Upper lobe of left lung (tissue), 6 donors: ENCODE measurements at regions not wholly inside any gene's neighbourhood (a gene's known extent, or its start where the extent isn't known, plus 50 kb on each side); places are given as distances from the start of the nearest gene placed in this dataset.
A peak's percentile ranks its signal among the peaks of the same experiment; 100 is the strongest.

Experiments used
- ATAC-seq, 2 donors: fragments of 200-7000 bp; cut with Tn5 transposase; one replicate each; pipeline ENCODE4 v1.9.1; 2022; ENCODE audit warnings: mild to moderate bottlenecking in 2 of 2, moderate library complexity in 2 of 2; ENCODE audit not compliant: low FRiP score in 2 of 2
- DNase-seq, 2 donors: peaks; one replicate each; pipeline ENCODE4 v3.0.0-alpha.2; 2019 to 2020
- H3K27ac ChIP-seq, 4 donors: fragments of 200-600 bp; sonication (generic); one replicate each; pipeline ENCODE4 v1.5.1; 2016 to 2019
- H3K27me3 ChIP-seq, 4 donors: fragments of 200-600 bp; sonication (generic); one replicate each; pipeline ENCODE4 v1.5.1; 2017 to 2019
- H3K36me3 ChIP-seq, 4 donors: fragments of 200-600 bp; sonication (generic); one replicate each; pipeline ENCODE4 v1.5.1; 2016 to 2019
- H3K4me1 ChIP-seq, 4 donors: fragments of 200-600 bp; sonication (generic); one replicate each; pipeline ENCODE4 v1.5.1; 2018 to 2019
- H3K4me3 ChIP-seq, 4 donors: fragments of 200-600 bp; sonication (generic); one replicate each; pipeline ENCODE4 v1.5.1; 2017 to 2019; ENCODE audit warnings: mild to moderate bottlenecking in 2 of 4, moderate library complexity in 1 of 4
- H3K9me3 ChIP-seq, 4 donors: fragments of 200-600 bp; sonication (generic); one replicate each; pipeline ENCODE4 v1.5.1; 2018 to 2019
- EP300 ChIP-seq, 4 donors: sonication (generic); formaldehyde crosslinking; IDR thresholded peaks; one replicate each; pipeline ENCODE4 v1.5.1; 2017; ENCODE audit warnings: antibody characterized with exemption in 4 of 4, control low read depth in 2 of 4
- POLR2A ChIP-seq, 4 donors: fragments of 450-650 bp; IDR thresholded peaks; one replicate each; pipeline ENCODE4 v1.5.1; 2016 to 2017; ENCODE audit warnings: antibody characterized with exemption in 4 of 4, mild to moderate bottlenecking in 2 of 4
- POLR2AphosphoS5 ChIP-seq, 2 donors: sonication (generic); formaldehyde crosslinking; IDR thresholded peaks; one replicate each; pipeline ENCODE4 v1.5.1; 2017; ENCODE audit warnings: antibody characterized with exemption in 2 of 2
- WGBS, 2 donors: methylation state at CpG; one replicate each; pipeline ENCODE4 v1.1.5; 2017 to 2018; 5-methylcytosine and 5-hydroxymethylcytosine counted together
- TF ChIP-seq, protein P1 (sequence below), 6 experiments: fragments of 450-650 bp in 4 of 6; fragments of 200-600 bp in 2 of 6; sonication (generic) in 2 of 6; IDR thresholded peaks; one replicate each; pipeline ENCODE4 v1.5.1; 2016 to 2019; ENCODE audit warnings: antibody characterized with exemption in 6 of 6
- donor health status: DM: no; HTN: no; CAD: no; lungs with moderate emphysema.
- donor health status: DM: no; HTN: yes; CAD: no; lungs with severe emphysema.

DNA sequence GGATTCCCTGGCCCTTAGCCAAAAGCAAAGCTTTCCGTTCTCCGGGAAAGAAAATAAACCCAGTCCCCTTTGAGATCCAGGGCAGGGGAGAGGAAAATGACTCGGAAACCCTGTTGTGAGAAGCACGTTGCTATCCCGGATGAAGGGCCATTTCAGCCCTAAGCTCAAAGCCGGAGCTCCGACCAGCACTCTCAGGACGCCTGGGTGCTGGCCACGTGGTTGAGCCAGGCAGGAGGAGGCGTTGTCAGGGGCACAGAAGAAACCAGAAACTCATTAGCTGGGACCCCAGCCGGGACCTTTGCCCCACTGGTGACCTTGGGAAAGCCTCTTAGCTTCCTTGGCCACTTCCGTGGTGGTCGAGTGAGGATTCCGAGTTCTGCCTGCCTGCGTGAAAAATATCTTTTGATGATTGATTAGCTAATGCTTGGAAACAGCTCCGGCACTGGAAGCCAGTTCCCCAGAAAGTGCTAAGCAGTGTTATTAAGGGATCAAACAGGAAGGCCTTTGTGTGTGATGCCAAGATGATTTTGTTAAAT, 57.6 kb upstream of the FZD10 start:
- H3K9me3 ChIP-seq = no peaks in the 10 kb centered on the region
- no peak for TF ChIP-seq EP300 (IDR thresholded peaks at IDR 0.05)
- TF ChIP-seq POLR2AphosphoS5 (IDR thresholded peaks at IDR 0.05) = no peak
- no peak for TF ChIP-seq POLR2A (IDR thresholded peaks at IDR 0.05)
- TF ChIP-seq, protein P1, sequence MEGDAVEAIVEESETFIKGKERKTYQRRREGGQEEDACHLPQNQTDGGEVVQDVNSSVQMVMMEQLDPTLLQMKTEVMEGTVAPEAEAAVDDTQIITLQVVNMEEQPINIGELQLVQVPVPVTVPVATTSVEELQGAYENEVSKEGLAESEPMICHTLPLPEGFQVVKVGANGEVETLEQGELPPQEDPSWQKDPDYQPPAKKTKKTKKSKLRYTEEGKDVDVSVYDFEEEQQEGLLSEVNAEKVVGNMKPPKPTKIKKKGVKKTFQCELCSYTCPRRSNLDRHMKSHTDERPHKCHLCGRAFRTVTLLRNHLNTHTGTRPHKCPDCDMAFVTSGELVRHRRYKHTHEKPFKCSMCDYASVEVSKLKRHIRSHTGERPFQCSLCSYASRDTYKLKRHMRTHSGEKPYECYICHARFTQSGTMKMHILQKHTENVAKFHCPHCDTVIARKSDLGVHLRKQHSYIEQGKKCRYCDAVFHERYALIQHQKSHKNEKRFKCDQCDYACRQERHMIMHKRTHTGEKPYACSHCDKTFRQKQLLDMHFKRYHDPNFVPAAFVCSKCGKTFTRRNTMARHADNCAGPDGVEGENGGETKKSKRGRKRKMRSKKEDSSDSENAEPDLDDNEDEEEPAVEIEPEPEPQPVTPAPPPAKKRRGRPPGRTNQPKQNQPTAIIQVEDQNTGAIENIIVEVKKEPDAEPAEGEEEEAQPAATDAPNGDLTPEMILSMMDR (IDR thresholded peaks at IDR 0.05) = no peak
- no peak overlapping the region for H3K27ac ChIP-seq
- DNase-seq (no peak), ATAC-seq (peak in 1 of 2 donors; percentile 23)
- no peaks in the 10 kb centered on the region for H3K36me3 ChIP-seq
- H3K27me3 ChIP-seq = no peaks in the 10 kb centered on the region
- H3K4me1 ChIP-seq = peaks cover 0 to 9% (median 6%) of the 10 kb centered on the region in 4 donors
- WGBS, 2 donors = 1 to 5% methylated on average over 13 to 15 of the region's 16 CpGs
- no peak overlapping the region for H3K4me3 ChIP-seq

DNA sequence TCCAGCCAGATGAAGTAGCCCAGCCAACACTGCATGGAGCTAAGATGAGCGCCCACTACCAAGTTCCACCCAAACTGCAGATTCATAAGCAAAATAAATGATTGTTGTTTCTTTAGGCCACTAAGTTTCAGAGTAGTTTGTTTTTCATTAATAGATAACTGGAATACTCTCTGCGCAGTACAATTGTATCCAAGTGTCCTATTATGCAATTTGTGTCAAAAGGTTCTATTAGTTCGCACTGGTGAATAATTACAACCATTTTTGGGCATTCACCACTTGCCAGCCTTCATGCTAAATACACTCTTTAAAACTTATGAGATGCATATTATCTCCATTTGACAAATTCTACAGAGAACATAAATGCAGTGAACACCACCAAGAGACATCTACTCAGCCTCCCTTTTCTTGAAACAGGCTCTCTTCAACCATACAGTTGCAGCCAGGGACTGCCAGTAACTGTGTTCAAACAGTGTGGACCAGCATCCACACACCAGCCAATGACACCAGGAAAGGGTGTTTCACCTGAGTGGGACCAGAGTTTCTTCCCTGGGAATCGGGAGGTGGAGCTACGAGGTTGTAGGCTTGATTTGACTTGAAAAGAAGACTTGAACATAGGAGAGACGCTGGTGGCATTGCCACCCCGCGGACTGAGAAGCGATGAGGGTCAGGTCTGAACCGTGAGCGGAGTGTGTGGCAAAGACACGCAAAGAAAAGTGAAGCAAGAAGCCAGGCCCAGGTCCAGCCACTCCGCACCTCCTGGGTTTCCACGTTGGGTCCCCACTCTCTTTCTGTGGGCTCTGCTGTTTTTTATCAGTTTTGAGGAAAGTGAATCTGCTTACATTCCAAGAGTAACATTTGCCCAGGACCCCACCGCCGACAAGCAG, 53.0 kb upstream of the FZD10 start:
- DNase-seq = no peak
- Histone ChIP-seq H3K4me3 (no peak overlapping the region), H3K27me3 (no peaks in the 10 kb centered on the region), H3K36me3 (no peaks in the 10 kb centered on the region), H3K9me3 (no peaks in the 10 kb centered on the region), H3K4me1 (peaks cover 0 to 7% (median 5%) of the 10 kb centered on the region in 4 donors), H3K27ac (no peak overlapping the region)
- WGBS, 2 donors = 90% methylated on average over 16 of the region's 16 CpGs
- no peak for TF ChIP-seq EP300 (IDR thresholded peaks at IDR 0.05)
- no peak for TF ChIP-seq POLR2A (IDR thresholded peaks at IDR 0.05)
- TF ChIP-seq, protein P1 (IDR thresholded peaks at IDR 0.05) = no peak
- TF ChIP-seq POLR2AphosphoS5 (IDR thresholded peaks at IDR 0.05) = no peak
- ATAC-seq = no peak

- H3K27ac ChIP-seq = no peak overlapping the region
Observed at GRCh38 chr12:130110914-130111313, 51.4 kb upstream of the FZD10 start.

GRCh38 chr12:130111965-130112496, 50.2 kb upstream of the FZD10 start:
- no peak overlapping the region for H3K27ac ChIP-seq
- H3K27me3 ChIP-seq = no peaks in the 10 kb centered on the region
- no peaks in the 10 kb centered on the region for H3K36me3 ChIP-seq
- DNase-seq (no peak), ATAC-seq (no peak)
- no peaks in the 10 kb centered on the region for H3K4me1 ChIP-seq
- no peak overlapping the region for H3K4me3 ChIP-seq
- no peaks in the 10 kb centered on the region for H3K9me3 ChIP-seq
- 76 to 88% methylated on average over 6 of the region's 6 CpGs for WGBS, 2 donors
- TF ChIP-seq POLR2AphosphoS5 (IDR thresholded peaks at IDR 0.05) = no peak
- TF ChIP-seq, protein P1 (IDR thresholded peaks at IDR 0.05) = no peak
- no peak for TF ChIP-seq POLR2A (IDR thresholded peaks at IDR 0.05)
- no peak for TF ChIP-seq EP300 (IDR thresholded peaks at IDR 0.05)

More at GRCh38 chr12:130110914-130111313, 51.4 kb upstream of the FZD10 start:
- ATAC-seq (no peak), DNase-seq (no peak)
- no peak for TF ChIP-seq EP300 (IDR thresholded peaks at IDR 0.05)
- TF ChIP-seq POLR2A (IDR thresholded peaks at IDR 0.05) = no peak
- TF ChIP-seq, protein P1 (IDR thresholded peaks at IDR 0.05) = no peak
- no peak for TF ChIP-seq POLR2AphosphoS5 (IDR thresholded peaks at IDR 0.05)
- H3K4me1 ChIP-seq = no peaks in the 10 kb centered on the region
- H3K4me3 ChIP-seq = no peak overlapping the region
- no peaks in the 10 kb centered on the region for H3K9me3 ChIP-seq
- no peaks in the 10 kb centered on the region for H3K36me3 ChIP-seq
- 56 to 62% methylated on average over 8 of the region's 8 CpGs for WGBS, 2 donors
- H3K27me3 ChIP-seq = no peaks in the 10 kb centered on the region
